T-cell (primary cell): ENCODE measurements at regions not wholly inside any gene's neighbourhood (a gene's known extent, or its start where the extent isn't known, plus 50 kb on each side); places are given as distances from the start of the nearest gene placed in this dataset.
A peak's percentile ranks its signal among the peaks of the same experiment; 100 is the strongest.
"Not testable (repeated sequence)": the region's sequence is repeated elsewhere in the genome, so short reads cannot be mapped to it uniquely, and the experiment has no call there.

Experiments used
- ATAC-seq, 4 experiments: fragments of 200-7000 bp in 3 of 4; fragments of 150-1000 bp in 1 of 4; cut with Tn5 transposase; replicated peaks in 1 of 4; 1 replicate in 3 of 4; 2 replicates in 1 of 4; pipeline ENCODE4 v1.10.0; 2021; ENCODE audit warnings: moderate library complexity in 3 of 4, mild to moderate bottlenecking in 2 of 4, moderate number of reproducible peaks in 1 of 4
- CTCF ChIA-PET, 2 donors: fragments of 300-600 bp; sonication (Branson Sonifier 250); formaldehyde crosslinking; loops; one replicate each; lab custom pipeline; 2022; ENCODE audit warnings: antibody characterized with exemption in 2 of 2; lab: Charles Lee
- POLR2A ChIA-PET, 2 donors: fragments of 300-600 bp; sonication (Branson Sonifier 250); formaldehyde crosslinking; loops; one replicate each; lab custom pipeline; 2022; ENCODE audit warnings: antibody characterized with exemption in 2 of 2; lab: Charles Lee
- DNase-seq, 35 experiments: peaks; one replicate each; pipeline versions ENCODE4 v3.0.0 to v3.0.0-alpha.2; 2013 to 2023
- H3K27ac ChIP-seq: one replicate; pipeline ENCODE4 v1.5.1; 2013; ENCODE audit warnings: low read length
- H3K27me3 ChIP-seq, 2 experiments: replicated peaks in 1 of 2; 1 replicate in 1 of 2; 2 replicates in 1 of 2; pipeline versions ENCODE4 v1.6.1 to v1.7.0; 2013; ENCODE audit warnings: low read length in 1 of 2, mixed read lengths in 1 of 2; ENCODE audit not compliant: control insufficient read depth in 2 of 2, insufficient read depth in 2 of 2; ENCODE audit errors: extremely low read depth in 1 of 2
- H3K36me3 ChIP-seq, 2 donors: 1 replicate in 1 of 2; 2 replicates in 1 of 2; pipeline versions ENCODE4 v1.6.1 to v1.7.0; 2013; ENCODE audit warnings: low read length in 1 of 2; ENCODE audit not compliant: control insufficient read depth in 2 of 2, insufficient read depth in 1 of 2; ENCODE audit errors: extremely low read depth in 1 of 2
- H3K4me1 ChIP-seq, 2 experiments: 1 replicate in 1 of 2; 2 replicates in 1 of 2; pipeline versions ENCODE4 v1.6.1 to v1.7.0; 2013; ENCODE audit warnings: low read length in 2 of 2, mixed read lengths in 1 of 2; ENCODE audit not compliant: insufficient read depth in 2 of 2, control insufficient read depth in 1 of 2; ENCODE audit errors: extremely low read depth in 1 of 2
- H3K4me3 ChIP-seq, 2 donors: 1 replicate in 1 of 2; 2 replicates in 1 of 2; pipeline versions ENCODE4 v1.5.1 to v1.7.0; 2013; ENCODE audit warnings: mild to moderate bottlenecking in 2 of 2, low read length in 1 of 2, moderate library complexity in 1 of 2; ENCODE audit not compliant: control insufficient read depth in 1 of 2; ENCODE audit errors: extremely low read depth in 1 of 2
- H3K9me3 ChIP-seq: 2 replicates; pipeline ENCODE4 v1.7.0; 2013
- H3K27ac Mint-ChIP-seq, 2 donors: one replicate each; pipeline ENCODE4 v1.8.0; 2020 to 2021; ENCODE audit warnings: mild to moderate bottlenecking in 2 of 2, mixed read lengths in 2 of 2
- H3K27me3 Mint-ChIP-seq, 2 donors: one replicate each; pipeline ENCODE4 v1.8.0; 2021 to 2022; ENCODE audit warnings: mixed read lengths in 2 of 2
- H3K36me3 Mint-ChIP-seq: one replicate; pipeline ENCODE4 v1.8.0; 2021; ENCODE audit warnings: mixed read lengths
- H3K4me1 Mint-ChIP-seq, 3 donors: one replicate each; pipeline ENCODE4 v1.8.0; 2020 to 2022; ENCODE audit warnings: mixed read lengths in 3 of 3, mild to moderate bottlenecking in 1 of 3
- H3K4me3 Mint-ChIP-seq, 3 donors: one replicate each; pipeline ENCODE4 v1.8.0; 2020 to 2022; ENCODE audit warnings: mild to moderate bottlenecking in 3 of 3, mixed read lengths in 3 of 3, moderate library complexity in 3 of 3
- H3K9me3 Mint-ChIP-seq, 3 donors: one replicate each; pipeline ENCODE4 v1.8.0; 2020 to 2022; ENCODE audit warnings: mixed read lengths in 3 of 3
- WGBS: methylation state at CpG from one replicate; pipeline ENCODE4 v1.1.5; 2013; ENCODE audit warnings: missing lambda C conversion rate; ENCODE audit not compliant: insufficient coverage; 5-methylcytosine and 5-hydroxymethylcytosine counted together

GRCh38 chr3:127084401-127084990, 101.6 kb downstream of the PLXNA1 start:
- no peaks in the 10 kb centered on the region for H3K36me3 Mint-ChIP-seq
- H3K4me1 ChIP-seq, result no peaks in the 10 kb centered on the region

GRCh38 chr3:127085576-127085975, 102.7 kb downstream of the PLXNA1 start:
- Mint-ChIP-seq H3K9me3 (no peaks in the 10 kb centered on the region), H3K36me3 (no peaks in the 10 kb centered on the region), H3K27me3 (peaks cover 3 to 9% of the 10 kb centered on the region in 2 donors), H3K4me1 (no peaks in the 10 kb centered on the region), H3K27ac (no peak overlapping the region), H3K4me3 (no peak overlapping the region)
- Histone ChIP-seq H3K9me3 (no peaks in the 10 kb centered on the region), H3K27me3 (peaks cover 0 to 15% of the 10 kb centered on the region in 2 experiments), H3K36me3 (no peaks in the 10 kb centered on the region), H3K4me3 (no peak overlapping the region), H3K27ac (no peak overlapping the region), H3K4me1 (no peaks in the 10 kb centered on the region)
- DNase-seq, result no peak
- ATAC-seq, result no peak
- ChIA-PET POLR2A (no interaction called here), CTCF (no interaction called here)
- 81% methylated on average over 10 of the region's 13 CpGs for WGBS

More at GRCh38 chr3:127084401-127084990, 101.6 kb downstream of the PLXNA1 start:
- Histone ChIP-seq H3K27me3 (peaks cover 0 to 7% of the 10 kb centered on the region in 2 experiments), H3K36me3 (no peaks in the 10 kb centered on the region), H3K4me3 (no peak overlapping the region), H3K9me3 (no peaks in the 10 kb centered on the region), H3K27ac (no peak overlapping the region)
- ATAC-seq, result no peak
- ChIA-PET POLR2A (no interaction called here), CTCF (no interaction called here)
- H3K9me3 Mint-ChIP-seq, result no peaks in the 10 kb centered on the region
- H3K4me1 Mint-ChIP-seq, result no peaks in the 10 kb centered on the region
- H3K27me3 Mint-ChIP-seq, result peaks cover 3 to 4% of the 10 kb centered on the region in 2 donors
- no peak for DNase-seq
- no peak overlapping the region for H3K27ac Mint-ChIP-seq
- 72% methylated on average over 10 of the region's 10 CpGs for WGBS
- H3K4me3 Mint-ChIP-seq, result no peak overlapping the region

GRCh38 chr3:127086591-127086990, 103.7 kb downstream of the PLXNA1 start:
- H3K36me3 Mint-ChIP-seq, H3K4me3 ChIP-seq, H3K27ac Mint-ChIP-seq, H3K36me3 ChIP-seq, CTCF ChIA-PET, H3K4me1 Mint-ChIP-seq, ATAC-seq, H3K4me1 ChIP-seq, H3K9me3 ChIP-seq, DNase-seq, H3K9me3 Mint-ChIP-seq, H3K4me3 Mint-ChIP-seq, H3K27ac ChIP-seq: not testable (repeated sequence)
- H3K27me3 ChIP-seq, result peaks cover 0 to 24% of the 10 kb centered on the region in 2 experiments
- WGBS, result 91% methylated on average over 10 of the region's 13 CpGs
- peaks cover 3 to 12% of the 10 kb centered on the region in 2 donors for H3K27me3 Mint-ChIP-seq
- POLR2A ChIA-PET, result interaction anchor here in 1 of 2 donors (0.7 kb wide), 1 partner anchor 103 kb away, joined by 3 read pairs; no protein-coding TSS in a partner anchor

- Mint-ChIP-seq H3K4me3 (no peak overlapping the region), H3K9me3 (no peaks in the 10 kb centered on the region), H3K36me3 (no peaks in the 10 kb centered on the region), H3K27me3 (peaks cover 6 to 14% of the 10 kb centered on the region in 2 donors), H3K4me1 (no peaks in the 10 kb centered on the region), H3K27ac (no peak overlapping the region)
- Histone ChIP-seq H3K9me3 (no peaks in the 10 kb centered on the region), H3K27me3 (peaks cover 0 to 29% of the 10 kb centered on the region in 2 experiments), H3K36me3 (no peaks in the 10 kb centered on the region), H3K4me3 (no peak overlapping the region), H3K4me1 (no peaks in the 10 kb centered on the region), H3K27ac (no peak overlapping the region)
- no peak for DNase-seq
- 84% methylated on average over 9 of the region's 9 CpGs for WGBS
- POLR2A ChIA-PET, result interaction anchor here in 1 of 2 donors (0.7 kb wide), 1 partner anchor 103 kb away, joined by 3 read pairs; no protein-coding TSS in a partner anchor
- CTCF ChIA-PET, result no interaction called here
- no peak for ATAC-seq
These were observed 104.5 kb downstream of the PLXNA1 start for GRCh38 chr3:127087441-127087840.

- H3K36me3 Mint-ChIP-seq, result no peaks in the 10 kb centered on the region
- CTCF ChIA-PET, result no interaction called here
- 77% methylated on average over 12 of the region's 20 CpGs for WGBS
These were observed 104.2 kb upstream of the PRR23E start for GRCh38 chr3:127088511-127089351.

GRCh38 chr3:127089486-127090145, 103.3 kb upstream of the PRR23E start:
- ChIA-PET POLR2A (no interaction called here), CTCF (no interaction called here)
- no peak overlapping the region for H3K4me3 Mint-ChIP-seq
- H3K9me3 ChIP-seq, result no peaks in the 10 kb centered on the region
- H3K9me3 Mint-ChIP-seq, result no peaks in the 10 kb centered on the region
- no peak overlapping the region for H3K4me3 ChIP-seq
- H3K27me3 Mint-ChIP-seq, result peaks cover 6 to 14% of the 10 kb centered on the region in 2 donors
- no peaks in the 10 kb centered on the region for H3K36me3 Mint-ChIP-seq
- H3K27ac Mint-ChIP-seq, result no peak overlapping the region
- H3K27me3 ChIP-seq, result peaks cover 0 to 29% of the 10 kb centered on the region in 2 experiments
- DNase-seq (no peak), ATAC-seq (peak in 1 of 4 experiments; percentile 21)
- H3K27ac ChIP-seq, result no peak overlapping the region
- WGBS, result 55% methylated on average over 7 of the region's 7 CpGs
- no peaks in the 10 kb centered on the region for H3K4me1 ChIP-seq
- H3K36me3 ChIP-seq, result no peaks in the 10 kb centered on the region
- no peaks in the 10 kb centered on the region for H3K4me1 Mint-ChIP-seq

More at GRCh38 chr3:127088511-127089351, 104.2 kb upstream of the PRR23E start:
- Histone ChIP-seq H3K27me3 (peaks cover 0 to 29% of the 10 kb centered on the region in 2 experiments), H3K4me1 (no peaks in the 10 kb centered on the region), H3K36me3 (no peaks in the 10 kb centered on the region), H3K9me3 (no peaks in the 10 kb centered on the region), H3K4me3 (no peak overlapping the region), H3K27ac (no peak overlapping the region)
- POLR2A ChIA-PET, result no interaction called here
- Mint-ChIP-seq H3K4me1 (no peaks in the 10 kb centered on the region), H3K4me3 (no peak overlapping the region), H3K9me3 (no peaks in the 10 kb centered on the region), H3K27me3 (peaks cover 6 to 14% of the 10 kb centered on the region in 2 donors), H3K27ac (no peak overlapping the region)
- ATAC-seq, result no peak
- no peak for DNase-seq
